8988T (cell line): ENCODE measurements at regions not wholly inside any gene's neighbourhood (a gene's known extent, or its start where the extent isn't known, plus 50 kb on each side); places are given as distances from the start of the nearest gene placed in this dataset.
A peak's percentile ranks its signal among the peaks of the same experiment; 100 is the strongest.
"Not testable (repeated sequence)": the region's sequence is repeated elsewhere in the genome, so short reads cannot be mapped to it uniquely, and the experiment has no call there.

Source experiments
- DNase-seq: peaks from one replicate; pipeline ENCODE4 v3.0.0; 2011

GRCh38 chr19:23984911-23985310 lies 70.2 kb downstream of the ZNF726 start:
- not testable (repeated sequence) for DNase-seq

- DNase-seq = no peak
Observed at GRCh38 chr19:23986623-23987022, 71.9 kb downstream of the ZNF726 start.

GRCh38 chr19:23991170-23991569 lies 76.5 kb downstream of the ZNF726 start:
- DNase-seq = no peak

- no peak for DNase-seq
Observed at GRCh38 chr19:23992348-23992747, 77.7 kb downstream of the ZNF726 start.

- no peak for DNase-seq
Observed at GRCh38 chr19:23993440-23993839, 78.8 kb downstream of the ZNF726 start.

- no peak for DNase-seq
Observed at GRCh38 chr19:23996549-23996948, 81.9 kb downstream of the ZNF726 start.

- DNase-seq = no peak
Observed at GRCh38 chr19:23998568-23998967, 83.9 kb downstream of the ZNF726 start.

- no peak for DNase-seq
Observed at GRCh38 chr19:23999821-24000610, 85.3 kb downstream of the ZNF726 start.

- no peak for DNase-seq
Observed at GRCh38 chr19:24000656-24001055, 86.0 kb downstream of the ZNF726 start.

- no peak for DNase-seq
Observed at GRCh38 chr19:24002256-24002945, 84.6 kb upstream of the ZNF254 start.

- no peak for DNase-seq
Observed at GRCh38 chr19:24003537-24003936, 83.5 kb upstream of the ZNF254 start.

- no peak for DNase-seq
Observed at GRCh38 chr19:24004166-24004565, 82.8 kb upstream of the ZNF254 start.

GRCh38 chr19:24029941-24030636 lies 56.9 kb upstream of the ZNF254 start:
- no peak for DNase-seq

GRCh38 chr19:24032651-24033050 lies 54.3 kb upstream of the ZNF254 start:
- no peak for DNase-seq

- DNase-seq = peak; percentile 78
Observed at GRCh38 chr19:24033301-24033962, 53.6 kb upstream of the ZNF254 start.

GRCh38 chr19:24033963-24034342 lies 53.0 kb upstream of the ZNF254 start:
- no peak for DNase-seq

GRCh38 chr19:24035261-24035880 lies 51.6 kb upstream of the ZNF254 start:
- not testable (repeated sequence) for DNase-seq
